ENCODE measurements at regions not wholly inside any gene's neighbourhood (a gene's known extent, or its start where the extent isn't known, plus 50 kb on each side); places are given as distances from the start of the nearest gene placed in this dataset.

GRCh38 chr14:98167705-98168104 lies 1104.3 kb downstream of the BCL11B start:
- DNase-seq (ENCODE audit: low read depth): no peak

- no peak for DNase-seq (ENCODE audit: low read depth)
These were observed 1103.6 kb downstream of the BCL11B start for GRCh38 chr14:98168211-98168985.

GRCh38 chr14:98169170-98169587 lies 1102.8 kb downstream of the BCL11B start:
- no peak for DNase-seq (ENCODE audit: low read depth)

- DNase-seq (ENCODE audit: low read depth): no peak
These were observed 1101.4 kb downstream of the BCL11B start for GRCh38 chr14:98170575-98170974.

- no peak for DNase-seq (ENCODE audit: low read depth)
These were observed 1100.3 kb downstream of the BCL11B start for GRCh38 chr14:98171654-98172053.

GRCh38 chr14:98172243-98172778 lies 1099.7 kb downstream of the BCL11B start:
- no peak for DNase-seq (ENCODE audit: low read depth)

GRCh38 chr14:98173305-98173704 lies 1098.7 kb downstream of the BCL11B start:
- DNase-seq (ENCODE audit: low read depth): no peak

GRCh38 chr14:98174041-98174440 lies 1098.0 kb downstream of the BCL11B start:
- no peak for DNase-seq (ENCODE audit: low read depth)

- no peak for DNase-seq (ENCODE audit: low read depth)
These were observed 1096.6 kb downstream of the BCL11B start for GRCh38 chr14:98175436-98175835.

GRCh38 chr14:98175881-98176280 lies 1096.1 kb downstream of the BCL11B start:
- DNase-seq (ENCODE audit: low read depth): no peak

GRCh38 chr14:98176892-98177291 lies 1095.1 kb downstream of the BCL11B start:
- DNase-seq (ENCODE audit: low read depth): no peak

GRCh38 chr14:98177551-98177950 lies 1094.4 kb downstream of the BCL11B start:
- peak; percentile 60 for DNase-seq (ENCODE audit: low read depth)

GRCh38 chr14:98181241-98181640 lies 1090.8 kb downstream of the BCL11B start:
- no peak for DNase-seq (ENCODE audit: low read depth)

- no peak for DNase-seq (ENCODE audit: low read depth)
These were observed 1090.2 kb downstream of the BCL11B start for GRCh38 chr14:98181768-98182167.

GRCh38 chr14:98182393-98183055 lies 1089.5 kb downstream of the BCL11B start:
- DNase-seq (ENCODE audit: low read depth): peak; percentile 42

- no peak for DNase-seq (ENCODE audit: low read depth)
These were observed 1088.4 kb downstream of the BCL11B start for GRCh38 chr14:98183556-98183955.

GRCh38 chr14:98184457-98184856 lies 1087.5 kb downstream of the BCL11B start:
- no peak for DNase-seq (ENCODE audit: low read depth)

- DNase-seq (ENCODE audit: low read depth): no peak
These were observed 1087.0 kb downstream of the BCL11B start for GRCh38 chr14:98185036-98185435.

- no peak for DNase-seq (ENCODE audit: low read depth)
These were observed 1085.9 kb downstream of the BCL11B start for GRCh38 chr14:98186140-98186539.

GRCh38 chr14:98187281-98187680 lies 1084.7 kb downstream of the BCL11B start:
- no peak for DNase-seq (ENCODE audit: low read depth)

GRCh38 chr14:98189062-98189461 lies 1082.9 kb downstream of the BCL11B start:
- DNase-seq (ENCODE audit: low read depth): no peak

- DNase-seq (ENCODE audit: low read depth): no peak
These were observed 1082.5 kb downstream of the BCL11B start for GRCh38 chr14:98189511-98189910.

GRCh38 chr14:98189944-98190343 lies 1082.1 kb downstream of the BCL11B start:
- DNase-seq (ENCODE audit: low read depth): no peak
